ENCODE measurements at regions not wholly inside any gene's neighbourhood (a gene's known extent, or its start where the extent isn't known, plus 50 kb on each side); places are given as distances from the start of the nearest gene placed in this dataset.
A peak's percentile ranks its signal among the peaks of the same experiment; 100 is the strongest.

GRCh38 chr6:4316867-4317400, 181.6 kb upstream of the ECI2 start:
- H3K4me1 ChIP-seq, result peaks cover 25 to 37% (median 29%) of the 10 kb centered on the region in 4 donors
- peaks cover 3 to 20% (median 7%) of the 10 kb centered on the region in 4 donors for H3K9me3 ChIP-seq
- WGBS, 2 donors, result 24 to 26% methylated on average over 9 of the region's 9 CpGs
- peak in 1 of 4 donors; percentile 29 for TF ChIP-seq POLR2A (IDR thresholded peaks at IDR 0.05)
- peak in 2 of 6 experiments; percentile 7 to 22 for TF ChIP-seq CTCF (IDR thresholded peaks at IDR 0.05)
- TF ChIP-seq EP300 (IDR thresholded peaks at IDR 0.05), result peak in 2 of 4 donors; percentile 26 to 82
- TF ChIP-seq POLR2AphosphoS5 (IDR thresholded peaks at IDR 0.05), result peak; percentile 73 to 80
- peak; percentile 41 to 62 for DNase-seq
- H3K4me3 ChIP-seq, result no peak overlapping the region
- no peaks in the 10 kb centered on the region for H3K27me3 ChIP-seq
- peak overlapping the region; percentile 19 to 83 (median 76) for H3K27ac ChIP-seq
- H3K36me3 ChIP-seq, result no peaks in the 10 kb centered on the region
- ATAC-seq (ENCODE audit: low FRiP score in 2 of 2), result peak; percentile 85 to 86

GRCh38 chr6:4314201-4314707, 178.9 kb upstream of the ECI2 start:
- no peak for ATAC-seq (ENCODE audit: low FRiP score in 2 of 2)
- no peak for TF ChIP-seq CTCF (IDR thresholded peaks at IDR 0.05)
- TF ChIP-seq POLR2A (IDR thresholded peaks at IDR 0.05), result no peak
- no peak for TF ChIP-seq POLR2AphosphoS5 (IDR thresholded peaks at IDR 0.05)
- no peak for TF ChIP-seq EP300 (IDR thresholded peaks at IDR 0.05)
- WGBS, 2 donors, result 46 to 72% methylated on average over 2 of the region's 2 CpGs
- Histone ChIP-seq H3K9me3 (peaks cover 9 to 27% (median 17%) of the 10 kb centered on the region in 4 donors), H3K36me3 (no peaks in the 10 kb centered on the region), H3K27me3 (no peaks in the 10 kb centered on the region), H3K4me3 (no peak overlapping the region), H3K27ac (no peak overlapping the region), H3K4me1 (peaks cover 12 to 21% (median 18%) of the 10 kb centered on the region in 4 donors)
- no peak for DNase-seq

DNA sequence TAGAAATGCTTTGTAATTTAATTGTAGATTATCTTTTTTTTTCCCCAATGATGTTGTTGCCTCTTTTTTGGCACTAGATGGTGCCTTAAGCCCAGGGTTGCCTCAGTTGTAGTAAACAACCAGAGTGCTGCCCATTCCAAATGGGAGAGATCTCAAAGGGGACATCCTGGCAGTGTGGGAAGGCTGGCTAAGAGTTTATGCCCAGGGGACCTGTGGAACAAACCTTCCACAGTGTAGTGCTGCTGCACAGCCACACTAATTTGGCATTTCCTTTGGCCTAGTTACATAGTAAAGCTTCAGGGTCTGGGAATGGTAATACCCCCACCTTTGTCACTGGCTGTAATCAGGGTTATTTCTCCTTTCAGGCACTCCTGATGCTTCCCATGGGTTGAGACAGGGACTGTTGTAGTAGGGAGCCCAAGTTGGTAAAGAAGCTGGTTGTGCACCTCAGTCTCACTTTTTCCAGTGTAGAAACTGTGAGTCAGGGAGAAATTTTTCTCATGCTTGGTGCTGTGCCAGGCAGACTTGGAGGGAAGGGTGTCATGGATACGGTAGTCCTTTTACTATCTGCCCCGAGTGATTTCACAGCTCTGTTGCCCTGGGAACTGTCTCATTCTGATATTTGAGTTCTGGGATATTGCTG, 177.8 kb upstream of the ECI2 start:
- Histone ChIP-seq H3K4me1 (peaks cover 10 to 18% (median 14%) of the 10 kb centered on the region in 4 donors), H3K27ac (peak overlapping the region in 1 of 4 donors; percentile 21), H3K27me3 (no peaks in the 10 kb centered on the region), H3K9me3 (peaks cover 9 to 27% (median 17%) of the 10 kb centered on the region in 4 donors), H3K36me3 (no peaks in the 10 kb centered on the region), H3K4me3 (no peak overlapping the region)
- no peak for TF ChIP-seq EP300 (IDR thresholded peaks at IDR 0.05)
- peak in 3 of 6 experiments; percentile 17 to 59 (median 28) for TF ChIP-seq CTCF (IDR thresholded peaks at IDR 0.05)
- DNase-seq (no peak), ATAC-seq (ENCODE audit: low FRiP score in 2 of 2) (peak in 1 of 2 donors; percentile 62)
- WGBS, 2 donors, result 42 to 46% methylated on average over 2 of the region's 2 CpGs

GRCh38 chr6:4311976-4312860, 176.8 kb upstream of the ECI2 start:
- DNase-seq (no peak), ATAC-seq (ENCODE audit: low FRiP score in 2 of 2) (no peak)
- no peak for TF ChIP-seq EP300 (IDR thresholded peaks at IDR 0.05)
- TF ChIP-seq POLR2AphosphoS5 (IDR thresholded peaks at IDR 0.05), result no peak
- TF ChIP-seq POLR2A (IDR thresholded peaks at IDR 0.05), result no peak
- TF ChIP-seq CTCF (IDR thresholded peaks at IDR 0.05), result no peak
- no peak overlapping the region for H3K27ac ChIP-seq
- H3K27me3 ChIP-seq, result no peaks in the 10 kb centered on the region
- H3K36me3 ChIP-seq, result no peaks in the 10 kb centered on the region
- no peak overlapping the region for H3K4me3 ChIP-seq
- peaks cover 9 to 27% (median 17%) of the 10 kb centered on the region in 4 donors for H3K9me3 ChIP-seq
- peaks cover 1 to 10% (median 6%) of the 10 kb centered on the region in 4 donors for H3K4me1 ChIP-seq
